ENCODE measurements at regions not wholly inside any gene's neighbourhood (a gene's known extent, or its start where the extent isn't known, plus 50 kb on each side); places are given as distances from the start of the nearest gene placed in this dataset.

DNA sequence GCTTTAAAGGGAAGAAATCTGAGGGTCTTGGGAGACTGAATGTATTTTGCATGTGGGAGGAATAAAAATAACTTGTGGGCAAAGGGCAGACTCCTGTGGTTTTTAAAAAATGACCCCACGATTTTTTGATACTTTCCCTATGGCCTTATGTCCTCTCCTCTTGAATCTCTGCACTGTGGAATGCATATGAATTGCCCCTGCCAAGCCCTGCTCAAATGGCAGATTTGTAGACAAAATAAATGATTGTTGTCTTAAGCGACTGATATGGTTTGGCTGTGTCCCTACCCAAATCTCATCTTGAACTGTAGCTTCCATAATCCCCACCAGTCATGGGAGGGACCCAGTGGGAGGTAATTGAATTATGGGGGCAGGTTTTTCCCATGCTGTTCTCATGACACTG is 223.8 kb downstream of the DACT1 start (continued):
- TF ChIP-seq, protein P1, sequence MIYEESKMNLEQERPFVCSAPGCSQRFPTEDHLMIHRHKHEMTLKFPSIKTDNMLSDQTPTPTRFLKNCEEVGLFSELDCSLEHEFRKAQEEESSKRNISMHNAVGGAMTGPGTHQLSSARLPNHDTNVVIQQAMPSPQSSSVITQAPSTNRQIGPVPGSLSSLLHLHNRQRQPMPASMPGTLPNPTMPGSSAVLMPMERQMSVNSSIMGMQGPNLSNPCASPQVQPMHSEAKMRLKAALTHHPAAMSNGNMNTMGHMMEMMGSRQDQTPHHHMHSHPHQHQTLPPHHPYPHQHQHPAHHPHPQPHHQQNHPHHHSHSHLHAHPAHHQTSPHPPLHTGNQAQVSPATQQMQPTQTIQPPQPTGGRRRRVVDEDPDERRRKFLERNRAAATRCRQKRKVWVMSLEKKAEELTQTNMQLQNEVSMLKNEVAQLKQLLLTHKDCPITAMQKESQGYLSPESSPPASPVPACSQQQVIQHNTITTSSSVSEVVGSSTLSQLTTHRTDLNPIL (CRISPR knock-in tag; IDR thresholded peaks at IDR 0.05; ENCODE audit: low read depth): no peak
- no peak for TF ChIP-seq ZNF70 (CRISPR knock-in tag; IDR thresholded peaks at IDR 0.05)

DNA sequence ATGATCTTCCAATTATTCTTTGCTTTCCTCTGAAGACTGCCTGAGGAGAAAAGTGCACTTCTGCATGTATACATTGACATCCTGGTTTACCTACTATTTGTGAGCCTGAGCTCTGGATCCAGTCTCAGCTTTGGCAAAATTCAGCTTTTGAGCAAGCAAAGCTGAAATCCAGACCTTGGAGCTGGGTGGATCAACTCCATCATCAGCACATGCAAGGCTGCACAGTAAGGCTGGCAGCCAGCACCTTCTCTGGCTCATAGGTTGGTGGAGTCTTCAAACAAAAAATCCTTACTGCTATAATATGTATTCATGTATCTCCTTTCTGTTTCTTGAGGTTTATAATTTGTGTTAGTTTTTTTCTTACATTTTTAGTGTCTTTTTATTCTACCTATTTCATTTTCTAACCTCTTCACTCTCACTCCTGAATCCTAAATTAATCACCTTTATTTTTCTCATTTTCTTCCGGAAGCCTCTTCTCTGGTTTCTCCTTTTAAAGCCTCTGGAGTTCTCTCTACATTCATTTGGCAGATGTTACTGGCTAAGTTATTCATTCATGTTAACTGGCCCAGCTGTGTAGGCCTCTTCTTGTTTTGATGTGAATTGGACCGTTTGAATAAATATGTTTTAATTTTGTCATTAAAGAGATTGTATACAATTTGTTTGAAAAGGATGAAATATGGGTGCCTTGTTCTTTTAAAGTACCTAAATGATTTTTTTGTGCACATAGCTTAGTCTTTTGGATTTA is 224.8 kb downstream of the DACT1 start:
- TF ChIP-seq TOX (CRISPR knock-in tag; IDR thresholded peaks at IDR 0.05; ENCODE audit: borderline replicate concordance) (no peak), GLIS3 (CRISPR knock-in tag; IDR thresholded peaks at IDR 0.05) (no peak), SNAI2 (CRISPR knock-in tag; IDR thresholded peaks at IDR 0.05) (no peak), BACH2 (CRISPR knock-in tag; IDR thresholded peaks at IDR 0.05; ENCODE audit: borderline replicate concordance) (no peak), RARB (CRISPR knock-in tag; IDR thresholded peaks at IDR 0.05) (no peak)
- TF ChIP-seq, protein P2, sequence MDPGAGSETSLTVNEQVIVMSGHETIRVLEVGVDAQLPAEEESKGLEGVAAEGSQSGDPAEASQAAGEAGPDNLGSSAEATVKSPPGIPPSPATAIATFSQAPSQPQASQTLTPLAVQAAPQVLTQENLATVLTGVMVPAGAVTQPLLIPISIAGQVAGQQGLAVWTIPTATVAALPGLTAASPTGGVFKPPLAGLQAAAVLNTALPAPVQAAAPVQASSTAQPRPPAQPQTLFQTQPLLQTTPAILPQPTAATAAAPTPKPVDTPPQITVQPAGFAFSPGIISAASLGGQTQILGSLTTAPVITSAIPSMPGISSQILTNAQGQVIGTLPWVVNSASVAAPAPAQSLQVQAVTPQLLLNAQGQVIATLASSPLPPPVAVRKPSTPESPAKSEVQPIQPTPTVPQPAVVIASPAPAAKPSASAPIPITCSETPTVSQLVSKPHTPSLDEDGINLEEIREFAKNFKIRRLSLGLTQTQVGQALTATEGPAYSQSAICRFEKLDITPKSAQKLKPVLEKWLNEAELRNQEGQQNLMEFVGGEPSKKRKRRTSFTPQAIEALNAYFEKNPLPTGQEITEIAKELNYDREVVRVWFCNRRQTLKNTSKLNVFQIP (CRISPR knock-in tag; IDR thresholded peaks at IDR 0.05; ENCODE audit: borderline replicate concordance, low read depth): no peak
- TF ChIP-seq, protein P3, sequence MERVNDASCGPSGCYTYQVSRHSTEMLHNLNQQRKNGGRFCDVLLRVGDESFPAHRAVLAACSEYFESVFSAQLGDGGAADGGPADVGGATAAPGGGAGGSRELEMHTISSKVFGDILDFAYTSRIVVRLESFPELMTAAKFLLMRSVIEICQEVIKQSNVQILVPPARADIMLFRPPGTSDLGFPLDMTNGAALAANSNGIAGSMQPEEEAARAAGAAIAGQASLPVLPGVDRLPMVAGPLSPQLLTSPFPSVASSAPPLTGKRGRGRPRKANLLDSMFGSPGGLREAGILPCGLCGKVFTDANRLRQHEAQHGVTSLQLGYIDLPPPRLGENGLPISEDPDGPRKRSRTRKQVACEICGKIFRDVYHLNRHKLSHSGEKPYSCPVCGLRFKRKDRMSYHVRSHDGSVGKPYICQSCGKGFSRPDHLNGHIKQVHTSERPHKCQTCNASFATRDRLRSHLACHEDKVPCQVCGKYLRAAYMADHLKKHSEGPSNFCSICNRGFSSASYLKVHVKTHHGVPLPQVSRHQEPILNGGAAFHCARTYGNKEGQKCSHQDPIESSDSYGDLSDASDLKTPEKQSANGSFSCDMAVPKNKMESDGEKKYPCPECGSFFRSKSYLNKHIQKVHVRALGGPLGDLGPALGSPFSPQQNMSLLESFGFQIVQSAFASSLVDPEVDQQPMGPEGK (CRISPR knock-in tag; IDR thresholded peaks at IDR 0.05; ENCODE audit: borderline replicate concordance): no peak
- ATAC-seq: no peak

DNA sequence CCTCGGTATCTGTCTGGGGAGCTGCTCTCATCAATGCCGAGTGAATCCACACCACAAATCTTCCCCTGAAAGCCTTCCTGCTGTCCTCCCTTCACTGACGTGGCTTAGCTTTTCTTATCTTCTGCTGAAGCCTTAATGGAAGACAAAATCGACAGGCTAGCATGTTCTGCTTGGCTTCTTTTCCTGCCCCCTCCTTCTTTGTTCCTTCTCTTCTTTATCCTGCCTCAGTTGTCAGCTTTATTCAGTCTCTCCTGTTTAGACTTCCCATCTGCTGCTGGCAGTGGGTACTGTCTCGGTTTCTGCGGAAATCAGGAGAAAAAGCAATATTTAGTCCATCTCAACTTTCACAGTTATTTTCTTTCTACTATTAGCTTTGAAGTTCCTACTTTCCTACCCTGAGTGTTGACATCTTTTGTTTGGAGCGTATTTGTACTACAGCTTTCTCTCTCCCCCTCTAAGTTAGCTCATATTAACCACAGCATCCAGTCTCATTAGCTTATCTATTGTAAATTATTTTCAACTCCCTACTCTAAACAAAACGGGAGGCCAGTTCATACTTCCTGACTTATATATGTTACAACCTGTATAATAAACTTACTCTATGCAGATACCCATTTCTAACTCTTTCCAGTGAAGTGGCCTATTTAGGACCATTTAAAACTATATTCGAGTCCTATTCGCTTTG is 226.0 kb downstream of the DACT1 start:
- no peak for TF ChIP-seq TCF4 (CRISPR knock-in tag; IDR thresholded peaks at IDR 0.05; ENCODE audit: borderline replicate concordance)
- no peak for TF ChIP-seq PPARA (CRISPR knock-in tag; IDR thresholded peaks at IDR 0.05; ENCODE audit: borderline replicate concordance)
- no peak for TF ChIP-seq ZC3H10 (CRISPR knock-in tag; IDR thresholded peaks at IDR 0.05)
- no peak for TF ChIP-seq TOX (CRISPR knock-in tag; IDR thresholded peaks at IDR 0.05; ENCODE audit: borderline replicate concordance)
- no peak for TF ChIP-seq OSR1 (CRISPR knock-in tag; IDR thresholded peaks at IDR 0.05)
- TF ChIP-seq, protein P3 (CRISPR knock-in tag; IDR thresholded peaks at IDR 0.05; ENCODE audit: borderline replicate concordance): no peak
- TF ChIP-seq ISL1 (CRISPR knock-in tag; IDR thresholded peaks at IDR 0.05): no peak
- TF ChIP-seq ARNTL (CRISPR knock-in tag; IDR thresholded peaks at IDR 0.05; ENCODE audit: borderline replicate concordance, low read depth): no peak
- TF ChIP-seq CSDC2 (CRISPR knock-in tag; IDR thresholded peaks at IDR 0.05): no peak
- no peak for TF ChIP-seq BACH2 (CRISPR knock-in tag; IDR thresholded peaks at IDR 0.05; ENCODE audit: borderline replicate concordance)
- no peak for TF ChIP-seq SNAI2 (CRISPR knock-in tag; IDR thresholded peaks at IDR 0.05)
- TF ChIP-seq ZFP30 (CRISPR knock-in tag; IDR thresholded peaks at IDR 0.05): no peak
- TF ChIP-seq ESRRG (CRISPR knock-in tag; IDR thresholded peaks at IDR 0.05): no peak
- TF ChIP-seq GLIS3 (CRISPR knock-in tag; IDR thresholded peaks at IDR 0.05): no peak
- no peak for ATAC-seq

DNA sequence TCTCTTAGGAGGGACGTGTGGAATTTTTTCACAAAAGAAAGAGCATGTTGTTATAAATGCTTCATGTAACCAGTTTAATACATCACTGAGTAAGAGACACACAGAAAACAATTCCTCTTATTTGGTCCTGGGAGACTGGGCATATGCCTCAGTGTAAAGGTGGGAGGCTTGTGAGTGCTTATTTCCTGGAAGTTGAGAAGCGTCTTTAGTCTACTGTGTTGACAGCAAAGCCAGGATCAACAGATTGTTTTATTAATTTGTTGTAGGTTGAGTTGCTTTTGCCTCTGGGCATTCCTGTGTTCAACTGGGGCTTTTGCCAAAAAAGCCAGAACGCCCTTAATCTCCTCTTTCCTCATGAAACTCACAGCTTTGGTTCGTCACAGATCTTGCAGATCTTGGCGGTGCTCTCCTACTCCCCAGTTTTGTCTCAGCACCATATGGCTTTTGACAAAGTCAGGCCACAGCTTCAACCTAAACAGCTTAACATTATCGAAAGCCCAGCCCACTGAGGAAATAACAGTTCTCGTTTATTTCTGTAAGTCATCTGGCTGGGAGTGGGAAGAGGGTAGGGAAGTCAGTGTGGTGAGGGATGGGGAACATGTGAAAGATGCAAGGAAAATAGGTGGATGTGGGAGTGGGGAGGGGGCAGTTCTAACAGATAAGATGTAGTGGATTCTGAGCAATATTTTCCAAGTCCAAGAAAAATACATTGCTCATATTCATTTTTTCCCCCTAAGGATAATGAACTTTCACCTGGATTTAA is 227.2 kb downstream of the DACT1 start:
- TF ChIP-seq, protein P4, sequence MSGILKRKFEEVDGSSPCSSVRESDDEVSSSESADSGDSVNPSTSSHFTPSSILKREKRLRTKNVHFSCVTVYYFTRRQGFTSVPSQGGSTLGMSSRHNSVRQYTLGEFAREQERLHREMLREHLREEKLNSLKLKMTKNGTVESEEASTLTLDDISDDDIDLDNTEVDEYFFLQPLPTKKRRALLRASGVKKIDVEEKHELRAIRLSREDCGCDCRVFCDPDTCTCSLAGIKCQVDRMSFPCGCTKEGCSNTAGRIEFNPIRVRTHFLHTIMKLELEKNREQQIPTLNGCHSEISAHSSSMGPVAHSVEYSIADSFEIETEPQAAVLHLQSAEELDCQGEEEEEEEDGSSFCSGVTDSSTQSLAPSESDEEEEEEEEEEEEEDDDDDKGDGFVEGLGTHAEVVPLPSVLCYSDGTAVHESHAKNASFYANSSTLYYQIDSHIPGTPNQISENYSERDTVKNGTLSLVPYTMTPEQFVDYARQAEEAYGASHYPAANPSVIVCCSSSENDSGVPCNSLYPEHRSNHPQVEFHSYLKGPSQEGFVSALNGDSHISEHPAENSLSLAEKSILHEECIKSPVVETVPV (CRISPR knock-in tag; IDR thresholded peaks at IDR 0.05): 0 out of 2 replicates have a peak, but pooled peaks have one; percentile 10
- TF ChIP-seq OSR1 (CRISPR knock-in tag; IDR thresholded peaks at IDR 0.05): no peak
- peak; percentile 72; the same call in 1 of the 2 replicates for TF ChIP-seq TCF4 (CRISPR knock-in tag; IDR thresholded peaks at IDR 0.05; ENCODE audit: borderline replicate concordance)
- no peak for TF ChIP-seq ZFP30 (CRISPR knock-in tag; IDR thresholded peaks at IDR 0.05)
- TF ChIP-seq, protein P5, sequence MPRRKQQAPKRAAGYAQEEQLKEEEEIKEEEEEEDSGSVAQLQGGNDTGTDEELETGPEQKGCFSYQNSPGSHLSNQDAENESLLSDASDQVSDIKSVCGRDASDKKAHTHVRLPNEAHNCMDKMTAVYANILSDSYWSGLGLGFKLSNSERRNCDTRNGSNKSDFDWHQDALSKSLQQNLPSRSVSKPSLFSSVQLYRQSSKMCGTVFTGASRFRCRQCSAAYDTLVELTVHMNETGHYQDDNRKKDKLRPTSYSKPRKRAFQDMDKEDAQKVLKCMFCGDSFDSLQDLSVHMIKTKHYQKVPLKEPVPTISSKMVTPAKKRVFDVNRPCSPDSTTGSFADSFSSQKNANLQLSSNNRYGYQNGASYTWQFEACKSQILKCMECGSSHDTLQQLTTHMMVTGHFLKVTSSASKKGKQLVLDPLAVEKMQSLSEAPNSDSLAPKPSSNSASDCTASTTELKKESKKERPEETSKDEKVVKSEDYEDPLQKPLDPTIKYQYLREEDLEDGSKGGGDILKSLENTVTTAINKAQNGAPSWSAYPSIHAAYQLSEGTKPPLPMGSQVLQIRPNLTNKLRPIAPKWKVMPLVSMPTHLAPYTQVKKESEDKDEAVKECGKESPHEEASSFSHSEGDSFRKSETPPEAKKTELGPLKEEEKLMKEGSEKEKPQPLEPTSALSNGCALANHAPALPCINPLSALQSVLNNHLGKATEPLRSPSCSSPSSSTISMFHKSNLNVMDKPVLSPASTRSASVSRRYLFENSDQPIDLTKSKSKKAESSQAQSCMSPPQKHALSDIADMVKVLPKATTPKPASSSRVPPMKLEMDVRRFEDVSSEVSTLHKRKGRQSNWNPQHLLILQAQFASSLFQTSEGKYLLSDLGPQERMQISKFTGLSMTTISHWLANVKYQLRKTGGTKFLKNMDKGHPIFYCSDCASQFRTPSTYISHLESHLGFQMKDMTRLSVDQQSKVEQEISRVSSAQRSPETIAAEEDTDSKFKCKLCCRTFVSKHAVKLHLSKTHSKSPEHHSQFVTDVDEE (CRISPR knock-in tag; IDR thresholded peaks at IDR 0.05): peak; percentile 79; the same call in 1 of the 2 replicates
- ATAC-seq: peak; percentile 82
